ENCODE measurements at regions not wholly inside any gene's neighbourhood (a gene's known extent, or its start where the extent isn't known, plus 50 kb on each side); places are given as distances from the start of the nearest gene placed in this dataset.

GRCh38 chr2:37459095-37459981 lies 114.9 kb downstream of the QPCT start:
- TF ChIP-seq, protein P1, sequence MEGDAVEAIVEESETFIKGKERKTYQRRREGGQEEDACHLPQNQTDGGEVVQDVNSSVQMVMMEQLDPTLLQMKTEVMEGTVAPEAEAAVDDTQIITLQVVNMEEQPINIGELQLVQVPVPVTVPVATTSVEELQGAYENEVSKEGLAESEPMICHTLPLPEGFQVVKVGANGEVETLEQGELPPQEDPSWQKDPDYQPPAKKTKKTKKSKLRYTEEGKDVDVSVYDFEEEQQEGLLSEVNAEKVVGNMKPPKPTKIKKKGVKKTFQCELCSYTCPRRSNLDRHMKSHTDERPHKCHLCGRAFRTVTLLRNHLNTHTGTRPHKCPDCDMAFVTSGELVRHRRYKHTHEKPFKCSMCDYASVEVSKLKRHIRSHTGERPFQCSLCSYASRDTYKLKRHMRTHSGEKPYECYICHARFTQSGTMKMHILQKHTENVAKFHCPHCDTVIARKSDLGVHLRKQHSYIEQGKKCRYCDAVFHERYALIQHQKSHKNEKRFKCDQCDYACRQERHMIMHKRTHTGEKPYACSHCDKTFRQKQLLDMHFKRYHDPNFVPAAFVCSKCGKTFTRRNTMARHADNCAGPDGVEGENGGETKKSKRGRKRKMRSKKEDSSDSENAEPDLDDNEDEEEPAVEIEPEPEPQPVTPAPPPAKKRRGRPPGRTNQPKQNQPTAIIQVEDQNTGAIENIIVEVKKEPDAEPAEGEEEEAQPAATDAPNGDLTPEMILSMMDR (IDR thresholded peaks at IDR 0.05) = no peak
- TF ChIP-seq TCF7 (CRISPR knock-in tag; IDR thresholded peaks at IDR 0.05; ENCODE audit: low read depth) (no peak), ATF2 (CRISPR knock-in tag; IDR thresholded peaks at IDR 0.05; ENCODE audit: borderline replicate concordance, low read depth) (no peak), IRF2 (CRISPR knock-in tag; IDR thresholded peaks at IDR 0.05; ENCODE audit: borderline replicate concordance, low read depth) (no peak), RELA (CRISPR knock-in tag; IDR thresholded peaks at IDR 0.05; ENCODE audit: borderline replicate concordance) (no peak), GTF2I (CRISPR knock-in tag; conservative IDR thresholded peaks at IDR 0.05) (no peak), ZNF121 (CRISPR knock-in tag; IDR thresholded peaks at IDR 0.05) (no peak), FOXJ3 (CRISPR knock-in tag; IDR thresholded peaks at IDR 0.05; ENCODE audit: borderline replicate concordance) (no peak), ESRRA (CRISPR knock-in tag; IDR thresholded peaks at IDR 0.05; ENCODE audit: borderline replicate concordance) (no peak), ZNF138 (CRISPR knock-in tag; conservative IDR thresholded peaks at IDR 0.05) (no peak), FOXK1 (CRISPR knock-in tag; IDR thresholded peaks at IDR 0.05) (no peak), FOXP4 (CRISPR knock-in tag; IDR thresholded peaks at IDR 0.05) (no peak)
- TF ChIP-seq, protein P2, sequence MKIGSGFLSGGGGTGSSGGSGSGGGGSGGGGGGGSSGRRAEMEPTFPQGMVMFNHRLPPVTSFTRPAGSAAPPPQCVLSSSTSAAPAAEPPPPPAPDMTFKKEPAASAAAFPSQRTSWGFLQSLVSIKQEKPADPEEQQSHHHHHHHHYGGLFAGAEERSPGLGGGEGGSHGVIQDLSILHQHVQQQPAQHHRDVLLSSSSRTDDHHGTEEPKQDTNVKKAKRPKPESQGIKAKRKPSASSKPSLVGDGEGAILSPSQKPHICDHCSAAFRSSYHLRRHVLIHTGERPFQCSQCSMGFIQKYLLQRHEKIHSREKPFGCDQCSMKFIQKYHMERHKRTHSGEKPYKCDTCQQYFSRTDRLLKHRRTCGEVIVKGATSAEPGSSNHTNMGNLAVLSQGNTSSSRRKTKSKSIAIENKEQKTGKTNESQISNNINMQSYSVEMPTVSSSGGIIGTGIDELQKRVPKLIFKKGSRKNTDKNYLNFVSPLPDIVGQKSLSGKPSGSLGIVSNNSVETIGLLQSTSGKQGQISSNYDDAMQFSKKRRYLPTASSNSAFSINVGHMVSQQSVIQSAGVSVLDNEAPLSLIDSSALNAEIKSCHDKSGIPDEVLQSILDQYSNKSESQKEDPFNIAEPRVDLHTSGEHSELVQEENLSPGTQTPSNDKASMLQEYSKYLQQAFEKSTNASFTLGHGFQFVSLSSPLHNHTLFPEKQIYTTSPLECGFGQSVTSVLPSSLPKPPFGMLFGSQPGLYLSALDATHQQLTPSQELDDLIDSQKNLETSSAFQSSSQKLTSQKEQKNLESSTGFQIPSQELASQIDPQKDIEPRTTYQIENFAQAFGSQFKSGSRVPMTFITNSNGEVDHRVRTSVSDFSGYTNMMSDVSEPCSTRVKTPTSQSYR (CRISPR knock-in tag; IDR thresholded peaks at IDR 0.05) = no peak
- TF ChIP-seq, protein P3, sequence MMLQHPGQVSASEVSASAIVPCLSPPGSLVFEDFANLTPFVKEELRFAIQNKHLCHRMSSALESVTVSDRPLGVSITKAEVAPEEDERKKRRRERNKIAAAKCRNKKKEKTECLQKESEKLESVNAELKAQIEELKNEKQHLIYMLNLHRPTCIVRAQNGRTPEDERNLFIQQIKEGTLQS (CRISPR knock-in tag; conservative IDR thresholded peaks at IDR 0.05) = no peak

Measured in WTC11 (cell line).